Effector memory CD8-positive, alpha-beta T cell (primary cell): ENCODE measurements at regions not wholly inside any gene's neighbourhood (a gene's known extent, or its start where the extent isn't known, plus 50 kb on each side); places are given as distances from the start of the nearest gene placed in this dataset.
"Not testable (repeated sequence)": the region's sequence is repeated elsewhere in the genome, so short reads cannot be mapped to it uniquely, and the experiment has no call there.

ENCODE experiments used
- ATAC-seq: fragments of 150-1000 bp; cut with Tn5 transposase; replicated peaks from 2 replicates; pipeline ENCODE4 v1.10.0; 2021; ENCODE audit warnings: mild to moderate bottlenecking, moderate library complexity
- DNase-seq, 3 experiments: peaks; one replicate each; pipeline ENCODE4 v3.0.0; 2021
- H3K27ac Mint-ChIP-seq, 2 donors: one replicate each; pipeline ENCODE4 v1.8.0; 2022; ENCODE audit warnings: mild to moderate bottlenecking in 2 of 2, mixed read lengths in 2 of 2, moderate library complexity in 2 of 2
- H3K27me3 Mint-ChIP-seq, 2 donors: one replicate each; pipeline ENCODE4 v1.8.0; 2022; ENCODE audit warnings: mixed read lengths in 2 of 2
- H3K36me3 Mint-ChIP-seq: one replicate; pipeline ENCODE4 v1.8.0; 2022; ENCODE audit warnings: mild to moderate bottlenecking, moderate library complexity, mixed read lengths; ENCODE audit not compliant: insufficient read depth
- H3K4me1 Mint-ChIP-seq, 2 donors: one replicate each; pipeline ENCODE4 v1.8.0; 2022; ENCODE audit warnings: low read depth in 2 of 2, mixed read lengths in 2 of 2
- H3K4me3 Mint-ChIP-seq, 2 donors: one replicate each; pipeline ENCODE4 v1.8.0; 2022; ENCODE audit warnings: mild to moderate bottlenecking in 2 of 2, mixed read lengths in 2 of 2, moderate library complexity in 2 of 2
- H3K9me3 Mint-ChIP-seq, 2 donors: one replicate each; pipeline ENCODE4 v1.8.0; 2022; ENCODE audit warnings: mixed read lengths in 2 of 2

GRCh38 chr13:24982333-24982999 lies 113.5 kb upstream of the PABPC3 start:
- Mint-ChIP-seq H3K36me3 (no peaks in the 10 kb centered on the region), H3K27me3 (peaks cover 51 to 69% of the 10 kb centered on the region in 2 donors), H3K4me1 (peaks cover 0 to 4% of the 10 kb centered on the region in 2 donors), H3K9me3 (no peaks in the 10 kb centered on the region), H3K4me3 (no peak overlapping the region), H3K27ac (no peak overlapping the region)
- DNase-seq = no peak
- ATAC-seq = no peak

- H3K27me3 Mint-ChIP-seq = peaks cover 58 to 74% of the 10 kb centered on the region in 2 donors
- H3K4me3 Mint-ChIP-seq = no peak overlapping the region
- no peaks in the 10 kb centered on the region for H3K9me3 Mint-ChIP-seq
- H3K36me3 Mint-ChIP-seq = no peaks in the 10 kb centered on the region
- DNase-seq (no peak), ATAC-seq (no peak)
- peaks cover 0 to 4% of the 10 kb centered on the region in 2 donors for H3K4me1 Mint-ChIP-seq
- no peak overlapping the region for H3K27ac Mint-ChIP-seq
These were observed 112.8 kb upstream of the PABPC3 start for GRCh38 chr13:24983094-24983493.

GRCh38 chr13:24984134-24984533 lies 111.8 kb upstream of the PABPC3 start:
- H3K36me3 Mint-ChIP-seq = no peaks in the 10 kb centered on the region
- H3K27ac Mint-ChIP-seq = no peak overlapping the region
- H3K27me3 Mint-ChIP-seq = peaks cover 64 to 82% of the 10 kb centered on the region in 2 donors
- DNase-seq (no peak), ATAC-seq (no peak)
- H3K9me3 Mint-ChIP-seq = no peaks in the 10 kb centered on the region
- H3K4me3 Mint-ChIP-seq = no peak overlapping the region
- peaks cover 0 to 4% of the 10 kb centered on the region in 2 donors for H3K4me1 Mint-ChIP-seq

- peaks cover 65 to 82% of the 10 kb centered on the region in 2 donors for H3K27me3 Mint-ChIP-seq
- H3K4me1 Mint-ChIP-seq = peaks cover 0 to 4% of the 10 kb centered on the region in 2 donors
- no peak overlapping the region for H3K4me3 Mint-ChIP-seq
- H3K36me3 Mint-ChIP-seq = no peaks in the 10 kb centered on the region
- ATAC-seq = no peak
- no peak overlapping the region for H3K27ac Mint-ChIP-seq
- no peaks in the 10 kb centered on the region for H3K9me3 Mint-ChIP-seq
- DNase-seq = no peak
These were observed 110.8 kb upstream of the PABPC3 start for GRCh38 chr13:24985107-24985506.

- Mint-ChIP-seq H3K4me1 (peaks cover 0 to 4% of the 10 kb centered on the region in 2 donors), H3K27ac (no peak overlapping the region), H3K36me3 (no peaks in the 10 kb centered on the region), H3K9me3 (no peaks in the 10 kb centered on the region), H3K4me3 (no peak overlapping the region), H3K27me3 (peaks cover 67 to 78% of the 10 kb centered on the region in 2 donors)
- no peak for DNase-seq
- ATAC-seq = no peak
These were observed 110.0 kb upstream of the PABPC3 start for GRCh38 chr13:24985896-24986295.

GRCh38 chr13:24986826-24987225 lies 109.1 kb upstream of the PABPC3 start:
- Mint-ChIP-seq H3K27ac (no peak overlapping the region), H3K4me3 (no peak overlapping the region), H3K9me3 (no peaks in the 10 kb centered on the region), H3K27me3 (peaks cover 74 to 78% of the 10 kb centered on the region in 2 donors), H3K4me1 (peaks cover 0 to 4% of the 10 kb centered on the region in 2 donors), H3K36me3 (no peaks in the 10 kb centered on the region)
- DNase-seq = no peak
- ATAC-seq = no peak

GRCh38 chr13:24989959-24990358 lies 106.0 kb upstream of the PABPC3 start:
- not testable (repeated sequence) for H3K4me1 Mint-ChIP-seq, H3K27ac Mint-ChIP-seq, H3K4me3 Mint-ChIP-seq, DNase-seq, ATAC-seq, H3K36me3 Mint-ChIP-seq, H3K9me3 Mint-ChIP-seq
- peaks cover 47 to 48% of the 10 kb centered on the region in 2 donors for H3K27me3 Mint-ChIP-seq

- H3K9me3 Mint-ChIP-seq, H3K27ac Mint-ChIP-seq, H3K36me3 Mint-ChIP-seq, H3K4me3 Mint-ChIP-seq, DNase-seq, ATAC-seq, H3K4me1 Mint-ChIP-seq: not testable (repeated sequence)
- peaks cover 22 to 31% of the 10 kb centered on the region in 2 donors for H3K27me3 Mint-ChIP-seq
These were observed 103.0 kb upstream of the PABPC3 start for GRCh38 chr13:24992946-24993345.

- H3K27ac Mint-ChIP-seq = no peak overlapping the region
- peaks cover 32% of the 10 kb centered on the region in 2 donors for H3K27me3 Mint-ChIP-seq
- no peaks in the 10 kb centered on the region for H3K9me3 Mint-ChIP-seq
- DNase-seq = peak; percentile 45 to 50 (median 48)
- ATAC-seq = peak; percentile 76
- no peak overlapping the region for H3K4me3 Mint-ChIP-seq
- peaks cover 0 to 5% of the 10 kb centered on the region in 2 donors for H3K4me1 Mint-ChIP-seq
- no peaks in the 10 kb centered on the region for H3K36me3 Mint-ChIP-seq
These were observed 100.6 kb upstream of the PABPC3 start for GRCh38 chr13:24995225-24995804.

- ATAC-seq (no peak), DNase-seq (peak in 1 of 3 experiments; percentile 23)
- Mint-ChIP-seq H3K36me3 (no peaks in the 10 kb centered on the region), H3K27me3 (peaks cover 30 to 43% of the 10 kb centered on the region in 2 donors), H3K27ac (no peak overlapping the region), H3K9me3 (no peaks in the 10 kb centered on the region), H3K4me3 (no peak overlapping the region), H3K4me1 (peaks cover 0 to 5% of the 10 kb centered on the region in 2 donors)
These were observed 98.5 kb upstream of the PABPC3 start for GRCh38 chr13:24997367-24997967.

- peaks cover 34 to 53% of the 10 kb centered on the region in 2 donors for H3K27me3 Mint-ChIP-seq
- no peak for ATAC-seq
- H3K4me1 Mint-ChIP-seq = peaks cover 0 to 5% of the 10 kb centered on the region in 2 donors
- H3K27ac Mint-ChIP-seq = no peak overlapping the region
- H3K4me3 Mint-ChIP-seq = no peak overlapping the region
- DNase-seq = no peak
- H3K9me3 Mint-ChIP-seq = no peaks in the 10 kb centered on the region
- H3K36me3 Mint-ChIP-seq = no peaks in the 10 kb centered on the region
These were observed 97.5 kb upstream of the PABPC3 start for GRCh38 chr13:24998433-24998832.

GRCh38 chr13:25001476-25002206 lies 94.3 kb upstream of the PABPC3 start:
- ATAC-seq (no peak), DNase-seq (no peak)
- H3K9me3 Mint-ChIP-seq = no peaks in the 10 kb centered on the region
- H3K4me1 Mint-ChIP-seq = no peaks in the 10 kb centered on the region
- peaks cover 43 to 70% of the 10 kb centered on the region in 2 donors for H3K27me3 Mint-ChIP-seq
- no peak overlapping the region for H3K27ac Mint-ChIP-seq
- H3K36me3 Mint-ChIP-seq = no peaks in the 10 kb centered on the region
- H3K4me3 Mint-ChIP-seq = no peak overlapping the region

GRCh38 chr13:25002311-25002710 lies 93.6 kb upstream of the PABPC3 start:
- not testable (repeated sequence) for H3K27ac Mint-ChIP-seq, H3K9me3 Mint-ChIP-seq, H3K36me3 Mint-ChIP-seq, DNase-seq, H3K4me1 Mint-ChIP-seq, H3K4me3 Mint-ChIP-seq, ATAC-seq
- H3K27me3 Mint-ChIP-seq = peaks cover 44 to 72% of the 10 kb centered on the region in 2 donors
